ENCODE measurements at regions not wholly inside any gene's neighbourhood (a gene's known extent, or its start where the extent isn't known, plus 50 kb on each side); places are given as distances from the start of the nearest gene placed in this dataset.

DNA sequence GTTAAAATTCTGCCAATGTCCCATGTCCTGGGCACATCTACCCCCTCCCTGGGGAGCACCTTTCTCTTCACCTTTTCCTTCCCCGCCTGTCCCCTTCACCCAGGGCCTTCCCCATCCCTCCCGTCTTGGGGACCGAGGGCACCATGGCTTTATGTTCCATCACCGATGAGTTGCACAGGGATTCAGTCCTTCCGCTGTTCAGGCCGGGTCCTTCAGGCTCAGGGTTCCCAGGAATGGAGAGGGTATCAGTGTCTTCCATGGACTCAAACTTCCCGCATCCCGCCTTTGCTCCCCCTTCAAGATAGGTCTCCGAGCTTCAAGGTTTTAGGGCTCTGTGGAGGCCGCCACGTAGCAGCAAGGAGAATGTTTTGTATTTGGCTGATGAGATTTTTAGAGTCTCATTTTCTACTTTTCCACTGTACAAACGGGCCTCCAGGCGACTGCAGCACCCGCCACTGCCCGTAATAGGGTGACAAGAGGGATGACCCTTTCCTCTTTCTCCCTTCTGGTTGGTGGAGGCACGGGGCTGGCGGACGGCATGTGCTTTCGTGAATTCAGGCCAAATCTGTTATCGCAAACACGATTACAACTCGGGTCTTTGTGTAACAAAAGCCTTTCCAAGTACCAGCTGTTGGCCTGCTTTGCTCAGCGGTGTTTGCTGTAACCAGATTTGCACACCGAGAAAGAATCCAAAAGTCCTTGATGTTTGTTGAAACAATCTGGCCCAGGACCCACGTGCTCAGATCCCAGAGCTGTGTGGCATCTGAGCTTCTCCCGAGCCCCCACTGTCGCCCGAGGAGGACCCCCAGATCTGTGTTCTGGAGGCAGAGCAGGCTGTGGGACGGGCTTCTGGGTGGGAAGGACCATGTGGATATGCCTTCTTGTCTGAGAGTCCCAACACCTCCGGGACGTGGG, 236.3 kb downstream of the SEC14L1 start:
- DNase-seq (ENCODE audit: low spot score), result no peak
- H3K27ac ChIP-seq, result peak overlapping the region; percentile 73
- no peak for TF ChIP-seq CTCF (conservative IDR thresholded peaks at IDR 0.05; ENCODE audit: low read depth)
- ChIA-PET POLR2A (ENCODE audit: low non-redundant PET) (no interaction called here), CTCF (no interaction called here)

DNA sequence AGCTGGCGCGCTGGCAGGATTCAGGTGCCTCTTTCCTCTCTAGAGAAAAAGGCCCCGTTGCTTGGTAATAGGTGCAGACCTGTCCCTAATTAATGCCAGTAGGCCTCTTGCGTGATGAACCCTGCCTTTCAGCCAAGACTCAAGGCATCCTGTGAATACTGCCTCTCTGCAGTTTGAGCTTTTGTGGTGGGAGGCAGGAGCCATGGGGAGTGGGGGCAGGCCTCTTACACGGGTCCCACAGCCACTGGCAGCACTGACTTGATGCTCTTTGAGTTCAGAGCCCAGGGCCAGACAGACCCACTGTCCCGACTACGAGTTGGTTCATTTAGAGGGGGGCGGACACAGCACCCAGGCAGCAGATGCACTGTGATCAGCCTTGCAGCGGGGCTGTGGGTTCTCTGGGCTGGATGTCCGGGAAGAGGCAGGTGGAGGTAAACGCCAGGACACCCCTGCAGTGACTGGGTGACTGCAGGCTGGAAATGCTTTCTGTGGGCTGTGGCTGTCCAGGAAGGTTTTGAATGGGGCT, 237.0 kb downstream of the SEC14L1 start:
- CTCF ChIA-PET, result no interaction called here
- H3K27ac ChIP-seq, result peak overlapping the region; percentile 73

GRCh38 chr17:77378318-77379064, 237.7 kb downstream of the SEC14L1 start:
- DNase-seq (ENCODE audit: low spot score), result no peak
- no peak for TF ChIP-seq CTCF (conservative IDR thresholded peaks at IDR 0.05; ENCODE audit: low read depth)
- ChIA-PET POLR2A (ENCODE audit: low non-redundant PET) (interaction anchor here (0.6 kb wide), 1 partner anchor 1378 kb away, joined by 5 read pairs; no protein-coding TSS in a partner anchor), CTCF (no interaction called here)
- peak overlapping the region; percentile 73 for H3K27ac ChIP-seq

More for the DNA sequence above, 237.0 kb downstream of the SEC14L1 start:
- POLR2A ChIA-PET (ENCODE audit: low non-redundant PET), result interaction anchor here (0.6 kb wide), 1 partner anchor 1378 kb away, joined by 5 read pairs; no protein-coding TSS in a partner anchor
- no peak for TF ChIP-seq CTCF (conservative IDR thresholded peaks at IDR 0.05; ENCODE audit: low read depth)
- DNase-seq (ENCODE audit: low spot score), result no peak

- CTCF ChIA-PET, result no interaction called here
- H3K27ac ChIP-seq, result peak overlapping the region; percentile 73
Observed at GRCh38 chr17:77379065-77379428, 238.3 kb downstream of the SEC14L1 start.

GRCh38 chr17:77379832-77380231, 239.1 kb downstream of the SEC14L1 start:
- no peak for TF ChIP-seq CTCF (conservative IDR thresholded peaks at IDR 0.05; ENCODE audit: low read depth)
- POLR2A ChIA-PET (ENCODE audit: low non-redundant PET), result no interaction called here

More at GRCh38 chr17:77379065-77379428, 238.3 kb downstream of the SEC14L1 start:
- POLR2A ChIA-PET (ENCODE audit: low non-redundant PET), result no interaction called here
- no peak for DNase-seq (ENCODE audit: low spot score)
- TF ChIP-seq CTCF (conservative IDR thresholded peaks at IDR 0.05; ENCODE audit: low read depth), result no peak

DNA sequence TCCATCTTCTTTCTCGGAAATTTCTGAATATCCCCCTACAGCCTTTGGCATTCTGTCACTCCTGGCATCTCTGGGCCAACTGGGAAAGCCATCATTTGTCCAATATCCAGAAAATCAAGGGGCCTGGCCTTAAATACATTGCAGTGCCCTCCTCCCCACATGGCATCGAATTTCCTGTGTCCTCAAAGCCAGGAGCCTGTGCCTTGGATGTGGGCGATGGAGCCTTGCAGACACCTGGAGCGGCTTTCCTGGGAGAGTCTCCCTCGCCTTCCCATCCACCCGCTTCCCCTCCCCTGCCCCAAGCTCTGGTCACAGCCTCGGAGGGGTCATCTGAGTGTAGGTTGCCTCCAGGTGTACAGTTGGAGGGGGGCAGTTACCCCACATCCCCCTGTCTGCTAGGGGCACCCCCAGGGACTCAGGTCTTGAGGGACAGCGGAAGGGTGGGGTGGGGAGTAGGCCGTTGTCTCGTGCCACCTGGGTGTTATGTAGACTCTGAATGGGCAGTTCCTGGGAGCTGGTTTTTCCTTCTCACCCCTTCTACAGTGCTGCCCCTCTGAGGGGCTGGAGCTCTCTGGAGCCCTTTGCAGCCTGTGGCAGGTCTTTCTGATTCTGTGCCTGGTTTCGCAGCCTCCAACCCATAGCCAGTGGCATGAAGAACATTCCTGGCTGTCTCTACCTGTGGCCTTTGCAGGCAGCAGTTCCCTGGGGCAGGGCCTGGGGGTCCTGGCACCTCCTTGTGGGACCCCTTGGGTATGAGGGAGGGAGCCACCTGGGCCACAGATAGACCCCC, 239.8 kb downstream of the SEC14L1 start:
- DNase-seq (ENCODE audit: low spot score), result no peak
- H3K27ac ChIP-seq, result peak overlapping the region; percentile 73
- CTCF ChIA-PET, result no interaction called here
- POLR2A ChIA-PET (ENCODE audit: low non-redundant PET), result no interaction called here
- no peak for TF ChIP-seq CTCF (conservative IDR thresholded peaks at IDR 0.05; ENCODE audit: low read depth)

More at GRCh38 chr17:77379832-77380231, 239.1 kb downstream of the SEC14L1 start:
- CTCF ChIA-PET, result no interaction called here
- peak overlapping the region; percentile 73 for H3K27ac ChIP-seq
- no peak for DNase-seq (ENCODE audit: low spot score)
